T-helper 1 cell treated with Interleukin-12 subunit alpha and Interleukin-12 subunit beta and Interleukin-4 antibody, amounts not matched to agents 30 ng/mL and 1 ng/mL, for 36 hours (primary cell): ENCODE measurements at regions not wholly inside any gene's neighbourhood (a gene's known extent, or its start where the extent isn't known, plus 50 kb on each side); places are given as distances from the start of the nearest gene placed in this dataset.
"Not testable (repeated sequence)": the region's sequence is repeated elsewhere in the genome, so short reads cannot be mapped to it uniquely, and the experiment has no call there.

Source experiments
- intact Hi-C: fragments of 100-400 bp; cut with micrococcal nuclease; formaldehyde crosslinking; loops from one replicate; pipeline ENCODE4 v1.15.1; 2024

DNA sequence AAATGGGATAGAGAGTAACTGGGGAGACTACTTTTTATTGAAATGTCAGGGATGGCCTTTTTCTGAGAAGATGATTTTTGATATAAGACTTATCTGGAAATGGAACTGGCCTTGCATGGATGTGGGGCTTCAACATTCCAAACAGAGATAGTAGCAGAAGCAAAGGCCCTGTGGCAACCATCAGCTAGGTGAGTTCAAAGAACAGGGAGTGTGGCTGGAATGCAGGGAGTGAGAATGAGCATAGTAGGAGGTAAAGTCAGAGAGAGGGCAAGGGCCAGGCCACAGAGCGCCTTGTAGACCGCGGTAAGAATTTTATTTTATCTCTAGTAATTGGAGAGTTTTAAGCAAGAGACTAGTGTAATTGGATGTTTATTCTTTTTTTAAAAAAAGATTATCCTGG lies 227.0 kb upstream of the B3GALT2 start:
- intact Hi-C loops = loop anchor here (5.0 to 10.0 kb wide), 3 partner anchors 606 to 684 kb away; partner anchors contain the start of gene RGS2

DNA sequence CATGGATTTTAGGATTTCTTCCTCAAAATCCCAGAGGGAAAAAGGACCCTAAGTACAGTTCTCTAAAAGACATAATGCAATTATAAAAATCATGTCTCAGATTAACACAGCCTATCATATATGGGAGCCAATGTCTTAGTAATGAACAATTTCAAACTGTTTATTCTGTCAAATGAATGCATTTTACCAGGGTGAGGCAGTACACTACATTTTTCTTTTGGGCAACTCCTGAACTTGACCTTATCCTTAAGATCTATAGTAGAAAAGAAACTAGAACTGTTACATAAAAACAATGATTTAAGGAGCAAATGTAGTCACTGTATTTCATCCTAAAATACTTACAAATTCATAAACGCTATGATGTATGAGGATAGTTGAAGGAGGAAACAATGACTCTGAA lies 226.3 kb upstream of the B3GALT2 start:
- intact Hi-C loops = loop anchor here (5.0 to 10.0 kb wide), 3 partner anchors 605 to 685 kb away; partner anchors contain the start of gene RGS2

DNA sequence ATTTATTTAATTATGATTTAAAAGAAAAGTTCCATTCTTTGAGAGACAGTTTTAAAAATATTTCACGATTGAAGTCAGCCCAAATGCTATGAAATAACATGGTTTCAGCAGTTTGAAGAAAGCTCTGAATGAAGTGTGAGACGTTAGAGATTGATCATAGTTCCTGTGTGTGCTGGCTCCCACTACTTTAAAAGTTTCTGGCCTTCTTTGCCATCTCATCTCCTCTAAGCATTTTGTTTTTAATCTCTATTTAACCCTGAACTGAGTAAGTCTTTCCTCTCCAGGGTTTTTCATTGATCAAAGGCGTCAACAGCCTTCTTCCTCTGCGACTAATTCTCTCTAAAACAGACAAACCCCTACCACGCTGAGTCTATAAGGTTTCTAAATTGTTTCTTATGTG lies 225.3 kb upstream of the B3GALT2 start:
- intact Hi-C loops = loop anchor here (5.0 to 10.0 kb wide), 3 partner anchors 604 to 686 kb away; partner anchors contain the start of gene RGS2

DNA sequence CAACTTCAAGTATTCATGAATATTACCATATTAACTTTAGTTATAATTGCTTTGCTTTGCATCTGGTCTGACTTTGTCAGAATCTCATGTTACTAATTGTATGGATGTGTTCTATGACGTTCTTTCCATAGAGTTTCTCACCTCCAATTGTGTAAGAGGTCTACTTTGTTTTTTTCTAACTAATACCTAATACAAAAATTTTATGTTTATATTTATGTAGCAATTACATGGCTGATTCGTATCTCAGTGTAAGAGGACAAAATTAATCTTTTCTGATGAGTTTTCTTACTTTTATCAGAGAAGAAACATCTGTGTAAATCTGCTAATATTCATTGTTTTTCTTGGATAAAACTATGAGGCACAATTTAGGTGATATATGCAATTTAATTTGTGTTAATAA lies 224.8 kb upstream of the B3GALT2 start:
- intact Hi-C loops = loop anchor here (5.0 to 10.0 kb wide), 3 partner anchors 604 to 686 kb away; partner anchors contain the start of gene RGS2

DNA sequence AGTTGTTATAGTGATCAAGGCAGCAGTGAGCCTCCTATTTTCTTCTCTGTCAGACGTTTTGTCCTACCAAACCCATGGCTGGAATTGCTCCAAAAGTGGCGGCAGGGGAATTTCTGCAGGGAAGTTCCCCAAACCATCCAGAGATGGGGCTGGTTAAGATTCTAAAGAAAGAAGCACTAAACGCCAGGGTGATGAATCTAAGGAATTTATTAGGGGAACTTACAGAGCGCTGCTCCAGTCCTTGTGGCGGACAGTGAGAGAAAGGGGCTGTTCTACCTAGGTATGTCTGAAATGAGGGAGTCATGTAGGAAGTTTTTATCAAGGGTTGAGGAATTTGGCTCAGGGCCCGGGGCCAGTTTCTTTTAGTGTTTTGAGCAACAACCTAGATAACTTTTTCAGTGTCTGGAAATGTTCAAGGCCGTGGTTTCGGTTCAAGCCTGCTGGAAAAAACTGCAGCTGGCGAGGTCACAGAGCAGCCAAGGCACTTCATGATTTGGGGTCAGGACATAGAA lies 222.4 kb upstream of the B3GALT2 start:
- intact Hi-C loops = loop anchor here (5.0 kb wide), 1 partner anchor 198 kb away; no protein-coding TSS in a partner anchor

DNA sequence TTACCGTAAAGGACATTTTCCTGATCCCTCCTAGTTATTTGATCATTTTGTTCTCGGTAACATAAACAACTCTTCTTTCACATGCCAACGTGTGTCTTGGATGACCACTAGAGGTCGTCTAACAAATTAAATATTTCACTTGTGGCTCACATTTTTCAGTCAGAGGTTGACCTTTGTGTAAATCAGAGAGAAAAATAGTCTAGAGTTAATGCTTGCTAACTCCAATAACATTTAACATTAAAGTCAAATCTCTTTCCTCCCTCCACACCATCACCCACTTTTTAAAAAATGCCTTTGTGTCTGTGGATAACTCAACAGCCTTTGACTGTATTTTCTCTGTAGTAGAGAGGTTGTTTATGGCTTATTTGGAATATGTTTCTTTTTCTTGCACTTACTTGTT lies 220.5 kb upstream of the B3GALT2 start:
- intact Hi-C loops = loop anchor here (1.0 to 5.0 kb wide), 8 partner anchors 72 to 888 kb away; no protein-coding TSS in a partner anchor

DNA sequence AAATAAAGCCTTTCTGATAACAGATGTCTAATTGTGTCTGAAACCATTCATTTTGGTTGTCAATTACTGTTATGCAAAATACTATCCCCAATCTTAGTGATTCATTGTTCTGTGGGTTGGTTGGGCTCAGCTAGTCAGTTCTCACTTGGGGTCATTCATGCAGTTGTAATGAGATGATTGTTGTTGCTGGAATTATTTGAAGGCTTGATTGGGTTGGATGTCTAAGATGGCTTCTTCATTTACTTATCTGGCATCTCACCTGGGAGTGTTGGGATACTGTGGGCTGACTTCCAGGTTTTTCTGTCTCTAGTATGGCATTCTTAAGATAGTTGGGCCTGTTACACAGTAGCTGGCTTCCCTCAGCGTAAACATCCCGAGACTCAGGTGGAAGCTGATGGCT lies 217.8 kb upstream of the B3GALT2 start:
- intact Hi-C loops = no loop called here

DNA sequence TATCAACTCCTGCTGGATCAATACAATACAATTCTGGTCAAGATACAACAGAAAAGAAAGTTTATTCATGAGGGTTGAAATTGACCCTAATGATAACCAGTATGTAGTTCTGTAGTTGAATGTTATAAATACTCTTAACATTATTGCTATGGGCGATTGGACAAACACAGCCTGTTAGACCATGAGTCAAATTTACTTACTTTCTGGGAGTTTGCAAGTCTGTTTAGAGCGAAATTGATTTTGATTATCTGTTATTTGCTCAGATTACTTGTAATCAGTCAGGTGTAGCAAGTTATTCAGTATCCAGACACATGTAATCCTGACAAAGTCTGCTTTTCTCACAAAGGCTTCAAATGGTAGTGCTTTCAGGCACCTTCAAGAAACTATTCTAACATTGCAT lies 216.6 kb upstream of the B3GALT2 start:
- intact Hi-C loops = no loop called here

DNA sequence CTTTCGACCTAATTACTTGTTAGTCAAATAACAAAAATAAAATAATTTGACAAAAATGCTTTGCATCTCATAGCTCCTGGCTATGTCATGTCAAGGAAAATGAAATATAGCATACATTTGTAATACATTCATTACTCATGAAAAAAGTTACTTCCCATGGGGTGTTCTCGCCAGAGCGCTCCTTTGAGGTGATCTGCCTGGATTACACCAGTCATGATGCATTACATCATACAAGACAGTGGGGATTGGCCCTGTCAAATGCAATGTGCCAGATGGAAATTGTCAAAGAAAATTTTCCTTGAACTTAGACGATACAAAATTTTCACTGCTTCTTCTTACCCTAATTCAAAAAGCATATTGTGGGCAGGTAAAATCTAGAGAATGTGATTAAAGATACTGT lies 215.6 kb upstream of the B3GALT2 start:
- intact Hi-C loops = no loop called here

DNA sequence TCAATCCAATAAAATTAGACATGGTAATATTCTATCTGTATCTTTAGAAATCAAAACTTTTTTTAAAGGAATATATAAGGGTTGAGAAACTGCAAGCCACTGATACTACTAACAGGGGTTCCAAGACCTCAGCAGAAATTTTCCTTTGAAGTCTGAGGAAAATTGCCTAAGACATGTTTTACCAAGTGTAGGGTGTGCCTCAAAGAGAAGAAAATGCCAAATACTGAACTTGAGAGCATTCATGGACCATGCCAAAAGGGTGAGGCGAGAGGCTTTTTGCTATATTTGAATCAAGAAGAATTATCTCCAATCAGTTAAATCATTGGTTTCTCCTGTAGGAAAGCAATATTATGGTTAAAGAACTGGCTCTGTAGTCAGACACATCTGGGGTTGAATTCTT lies 207.9 kb upstream of the B3GALT2 start:
- intact Hi-C loops = no loop called here

DNA sequence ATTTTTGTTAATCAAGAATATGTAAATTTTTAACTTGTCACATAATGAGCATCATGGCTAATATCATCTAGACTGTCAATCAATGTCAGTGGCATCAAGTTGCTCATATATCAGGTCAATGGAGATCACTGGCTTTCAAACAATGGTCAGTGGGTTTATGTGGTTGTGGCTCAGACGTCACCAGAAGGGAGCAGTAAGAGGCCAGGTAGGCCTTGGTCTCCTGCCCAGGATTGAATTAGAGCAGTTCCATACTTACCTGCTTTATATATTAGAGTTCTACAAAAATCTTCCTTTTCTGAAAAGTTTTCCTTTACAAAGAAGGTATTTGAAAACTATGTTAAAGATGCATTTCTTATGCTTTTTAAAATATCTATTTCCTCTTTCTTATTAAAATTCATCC lies 206.3 kb upstream of the B3GALT2 start:
- intact Hi-C loops = no loop called here

DNA sequence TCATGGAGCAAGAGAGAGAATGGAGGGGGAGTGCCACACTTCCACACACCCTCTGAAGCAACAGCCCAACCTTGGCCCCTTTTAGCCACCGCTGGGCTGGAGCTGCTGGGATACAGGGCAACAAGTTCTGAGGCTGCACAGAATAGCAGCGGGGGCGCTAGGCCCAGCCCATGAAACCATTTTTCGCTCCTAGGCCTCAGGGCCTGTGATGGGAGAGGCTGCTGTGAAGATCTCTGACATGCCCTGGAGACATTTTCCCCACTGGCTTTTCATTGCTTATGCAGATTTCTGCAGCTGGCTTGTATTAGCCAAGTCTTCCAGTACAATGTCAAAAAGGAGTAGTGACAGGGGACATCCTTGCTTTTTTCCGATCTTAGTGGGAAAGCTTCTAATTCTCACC lies 202.3 kb upstream of the B3GALT2 start:
- intact Hi-C loops = no loop called here

DNA sequence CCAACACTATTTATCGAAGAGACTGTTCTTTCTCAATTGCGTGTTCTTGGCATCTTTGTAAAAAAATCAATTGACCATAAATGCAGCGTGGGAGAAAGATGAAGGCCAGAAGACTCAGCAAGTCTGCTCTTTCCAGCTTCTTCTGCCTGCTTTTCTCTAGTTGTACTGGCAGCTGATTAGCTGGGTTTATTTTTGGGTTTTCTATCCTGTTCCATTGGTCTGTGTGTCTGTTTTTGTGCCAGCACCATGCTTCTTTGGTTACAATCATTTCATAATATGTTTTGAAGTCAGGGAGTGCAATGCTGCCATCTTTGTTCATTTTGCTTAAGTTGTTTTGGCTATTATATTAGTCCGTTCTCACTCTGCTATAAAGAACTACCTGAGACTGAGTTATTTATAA lies 201.8 kb upstream of the B3GALT2 start:
- intact Hi-C loops = no loop called here

DNA sequence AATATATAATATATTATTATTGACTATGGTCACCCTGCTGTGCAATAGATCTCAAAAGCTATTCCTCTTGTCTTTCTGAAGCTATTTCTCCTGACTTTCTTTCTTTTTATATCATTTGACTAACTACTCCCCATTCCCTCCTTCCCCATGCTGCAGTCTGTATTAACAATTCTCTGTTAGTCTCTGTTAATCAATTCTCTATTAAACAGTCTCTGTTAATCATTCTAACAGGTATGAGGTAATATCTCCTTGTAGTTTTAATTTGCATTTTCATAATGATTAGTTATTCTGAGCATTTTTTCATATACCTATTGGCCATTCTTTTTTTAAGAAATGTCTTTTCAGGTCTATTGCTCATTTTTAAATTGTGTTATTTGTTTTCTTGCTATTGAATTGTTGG lies 201.0 kb upstream of the B3GALT2 start:
- intact Hi-C loops = no loop called here

DNA sequence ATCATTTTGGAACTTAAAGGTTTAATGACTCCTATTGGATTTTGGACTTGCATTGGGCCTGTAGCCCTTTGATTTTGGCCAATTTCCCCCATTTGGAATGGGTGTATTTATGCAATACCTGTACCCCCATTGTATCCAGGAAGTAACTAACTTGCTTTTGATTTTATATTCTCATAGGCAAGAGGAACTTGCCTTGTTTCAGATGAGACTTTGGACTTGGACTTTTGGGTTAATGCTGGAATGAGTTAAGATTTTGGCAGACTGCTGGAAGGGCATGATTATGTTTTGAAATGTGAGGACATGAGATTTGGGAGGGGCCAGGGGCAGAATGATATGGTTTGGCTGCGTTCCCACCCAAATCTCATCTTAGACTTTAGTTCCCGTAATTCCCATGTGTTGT lies 192.0 kb upstream of the B3GALT2 start:
- intact Hi-C loops = not testable (repeated sequence)

DNA sequence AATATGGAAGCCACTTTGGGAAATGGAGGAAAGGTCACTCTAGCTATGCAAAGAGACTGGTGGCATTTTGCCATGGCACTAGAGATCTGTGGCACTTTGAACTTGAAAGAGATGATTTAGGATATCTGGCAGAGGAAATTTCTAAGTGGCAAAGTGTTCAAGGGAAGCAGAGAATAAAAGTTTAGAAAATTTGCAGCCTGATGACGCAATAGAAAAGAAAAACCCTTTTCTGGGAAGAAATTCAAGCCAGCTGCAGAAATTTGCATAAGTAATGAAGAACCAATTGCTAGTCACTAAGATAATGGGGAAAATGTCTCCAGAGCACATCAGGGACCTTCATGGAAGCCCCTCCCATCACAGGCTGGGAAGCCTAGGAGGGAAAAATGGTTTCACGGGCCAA lies 191.1 kb upstream of the B3GALT2 start:
- intact Hi-C loops = no loop called here

DNA sequence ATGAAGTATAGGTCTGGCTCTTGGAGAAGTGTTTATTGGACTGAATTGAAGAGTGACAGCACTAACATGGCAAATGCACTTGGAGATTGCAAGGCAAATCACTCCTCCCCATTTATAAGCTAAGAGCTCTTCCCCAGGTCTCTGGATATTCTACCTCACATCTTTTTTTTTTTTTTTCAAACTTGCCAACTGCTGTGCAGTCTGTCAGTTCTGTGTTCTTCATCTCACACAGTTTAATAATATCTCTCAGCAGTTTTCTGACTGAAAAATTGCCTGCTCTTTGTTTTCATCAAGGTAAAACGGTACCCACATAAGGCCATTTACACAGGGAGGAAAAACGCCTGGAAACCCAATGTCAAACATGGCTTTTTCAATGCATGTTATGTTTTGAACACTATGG lies 186.1 kb upstream of the B3GALT2 start:
- intact Hi-C loops = no loop called here

DNA sequence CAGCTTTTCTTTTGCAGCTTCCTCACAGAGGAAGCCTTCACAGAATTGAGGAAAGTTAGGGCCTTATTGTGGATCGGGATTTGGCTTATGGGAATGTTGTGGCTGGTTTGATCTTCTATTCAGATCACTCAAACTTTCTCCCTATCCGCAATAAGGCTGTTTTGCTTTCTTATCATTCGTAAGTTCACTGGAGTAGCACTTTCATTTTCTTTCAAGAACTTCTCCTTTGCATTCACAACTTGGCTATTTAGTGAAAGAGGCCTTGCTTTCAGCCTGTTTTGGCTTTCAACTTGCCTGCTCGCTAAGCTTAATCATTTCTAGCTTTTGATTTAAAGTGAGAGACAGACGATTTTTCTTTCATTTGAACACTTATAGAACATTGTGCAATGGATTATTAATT lies 181.9 kb upstream of the B3GALT2 start:
- intact Hi-C loops = no loop called here

DNA sequence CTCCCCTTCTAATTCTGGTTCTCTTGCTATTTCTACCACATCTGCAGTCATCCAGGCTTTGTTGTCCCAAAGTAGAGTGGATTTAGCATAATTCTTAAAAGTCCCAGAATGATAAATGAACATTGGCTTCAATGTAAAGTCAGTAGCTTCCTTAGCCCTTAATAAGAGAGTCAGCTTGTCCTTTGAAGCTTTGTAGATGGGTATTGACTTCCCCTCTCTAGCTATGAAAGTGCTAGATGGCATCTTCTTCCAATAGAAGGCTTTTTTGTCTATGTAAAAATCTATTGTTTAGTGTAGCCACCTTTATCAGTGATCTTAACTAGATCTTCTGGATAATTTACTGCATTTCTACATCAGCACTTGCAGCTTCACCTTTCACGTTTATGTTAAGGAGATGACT lies 181.4 kb upstream of the B3GALT2 start:
- intact Hi-C loops = no loop called here

DNA sequence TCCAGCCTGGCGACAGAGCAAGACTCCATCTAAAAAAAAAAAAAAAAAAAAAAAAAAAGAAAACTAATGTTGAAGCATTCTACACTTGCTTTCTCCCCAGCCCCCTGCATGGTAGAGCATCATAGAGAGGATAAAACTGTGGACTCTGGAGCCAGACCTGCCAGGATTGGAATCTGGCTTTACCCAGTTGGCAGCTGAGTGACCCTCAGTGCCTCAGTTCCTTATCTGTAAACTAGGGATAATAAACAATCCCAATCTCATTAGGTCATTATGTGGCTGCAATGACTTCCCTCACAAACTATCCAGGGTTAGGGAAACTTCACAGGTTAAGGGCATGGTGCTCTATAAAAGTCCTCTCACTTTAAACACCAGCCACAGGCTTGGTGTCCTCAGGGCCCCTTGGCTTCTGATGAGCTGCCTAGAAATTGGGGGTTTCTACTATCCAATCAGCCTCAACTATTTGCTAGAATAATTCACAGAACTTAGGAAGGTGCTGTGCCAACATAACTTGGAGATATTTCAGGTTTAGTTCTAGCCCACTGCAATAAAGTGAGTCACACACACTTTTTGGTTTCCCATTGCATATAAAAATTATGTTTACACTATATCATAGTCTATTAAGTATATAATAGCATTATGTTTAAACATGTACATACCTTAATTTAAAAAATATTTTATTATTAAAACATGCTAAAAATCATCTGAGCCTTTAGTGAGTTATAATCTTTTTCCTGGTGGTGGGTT lies 180.5 kb upstream of the B3GALT2 start:
- intact Hi-C loops = no loop called here

DNA sequence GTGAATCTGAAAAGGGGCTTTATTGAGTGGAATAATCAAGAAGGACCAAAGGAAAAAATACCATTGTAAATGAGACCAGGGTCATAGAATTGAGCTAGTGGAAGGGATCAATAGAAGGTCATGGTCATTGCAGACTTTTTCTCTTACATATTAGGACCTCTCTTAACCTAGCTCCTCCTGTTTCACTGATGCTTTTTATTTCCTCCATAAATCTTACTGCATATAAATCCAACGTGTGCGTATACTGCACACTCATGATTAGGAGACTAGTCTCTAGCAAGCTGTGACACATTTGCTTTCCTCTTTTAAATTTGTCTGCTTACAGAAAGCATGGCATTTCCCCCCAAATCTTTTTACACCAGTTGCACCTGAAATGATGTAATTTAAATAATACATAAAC lies 179.6 kb upstream of the B3GALT2 start:
- intact Hi-C loops = no loop called here

DNA sequence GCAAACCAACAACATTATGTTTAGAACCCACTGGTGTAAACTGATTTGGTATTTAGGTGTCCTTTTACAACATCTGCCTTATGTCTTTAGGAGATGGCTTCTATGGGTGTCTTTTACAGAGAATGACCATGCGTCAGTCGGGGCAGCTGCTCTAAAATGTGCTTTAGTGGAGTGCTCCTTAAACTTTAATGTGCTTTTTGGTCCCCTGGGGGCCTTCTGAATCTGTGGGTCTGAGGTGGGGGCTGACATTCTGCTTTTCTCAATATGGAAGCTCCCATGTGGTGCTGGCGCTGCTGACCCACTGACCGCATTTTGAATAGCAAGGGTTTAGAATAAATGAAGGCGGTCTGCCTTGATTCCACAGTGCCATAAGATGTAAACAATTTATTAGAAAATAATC lies 173.2 kb upstream of the B3GALT2 start:
- intact Hi-C loops = no loop called here

DNA sequence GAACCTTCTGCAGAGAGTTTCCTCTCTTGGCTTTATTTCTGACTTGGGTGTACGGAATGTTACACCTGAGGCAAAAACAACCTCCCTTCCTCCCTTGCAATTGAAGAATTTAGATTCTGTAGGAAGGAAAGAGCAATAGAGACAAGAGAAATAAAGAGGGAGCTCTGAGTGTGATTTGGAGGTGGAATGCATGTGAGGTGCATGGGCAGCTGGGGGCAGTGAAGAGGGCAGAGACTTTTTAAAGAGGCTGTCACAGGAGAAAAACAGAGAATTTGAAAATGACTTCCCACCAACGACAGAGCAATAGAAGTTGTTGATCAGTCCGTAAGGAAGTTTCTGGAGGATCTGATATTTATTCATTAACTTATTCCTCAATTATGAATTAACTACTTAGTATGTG lies 172.0 kb upstream of the B3GALT2 start:
- intact Hi-C loops = no loop called here
